SU-DHL-6 (cell line): ENCODE measurements at regions not wholly inside any gene's neighbourhood (a gene's known extent, or its start where the extent isn't known, plus 50 kb on each side); places are given as distances from the start of the nearest gene placed in this dataset.

Experiments
- H2AFZ ChIP-seq: fragments of 200-600 bp; sonication (generic); 2 replicates; pipeline ENCODE4 v1.6.1; 2014; ENCODE audit warnings: low read depth, mild to moderate bottlenecking, moderate library complexity, mixed read lengths, antibody characterized with exemption, low read length; ENCODE audit not compliant: severe bottlenecking
- H3F3A ChIP-seq: fragments of 200-600 bp; shearing (Covaris generic); 2 replicates; pipeline ENCODE4 v1.6.0; 2016; ENCODE audit warnings: antibody characterized with exemption, mild to moderate bottlenecking; ENCODE audit not compliant: insufficient read depth
- H3K27ac ChIP-seq: fragments of 200-600 bp; sonication (generic); 2 replicates; pipeline ENCODE4 v1.5.1; 2016; ENCODE audit warnings: low read depth, mild to moderate bottlenecking, low read length, moderate library complexity, mixed read lengths
- H3K27me3 ChIP-seq: fragments of 200-600 bp; sonication (generic), shearing (Covaris generic); 2 replicates; pipeline ENCODE4 v1.6.0; 2014; ENCODE audit warnings: mild to moderate bottlenecking, low read length
- H3K36me3 ChIP-seq: fragments of 200-600 bp; sonication (generic); 2 replicates; pipeline ENCODE4 v1.6.1; 2014; ENCODE audit warnings: mild to moderate bottlenecking, low read length, mixed read lengths
- H3K4me2 ChIP-seq: fragments of 300-600, 200-600 bp; shearing (Covaris generic), sonication (generic); 2 replicates; pipeline ENCODE4 v1.6.0; 2014; ENCODE audit warnings: low read length, low read depth, mild to moderate bottlenecking; ENCODE audit not compliant: poor library complexity, severe bottlenecking
- H3K4me3 ChIP-seq: fragments of 200-600 bp; sonication (generic); 2 replicates; pipeline ENCODE4 v1.5.1; 2014; ENCODE audit warnings: antibody characterized with exemption, low read length, mild to moderate bottlenecking, mixed read lengths; ENCODE audit not compliant: insufficient read depth, poor library complexity, severe bottlenecking
- H3K79me2 ChIP-seq: fragments of 200-600 bp; sonication (generic); 2 replicates; pipeline ENCODE4 v1.6.1; 2014; ENCODE audit warnings: mild to moderate bottlenecking, low read length, moderate library complexity; ENCODE audit not compliant: insufficient read depth
- H3K9ac ChIP-seq: fragments of 200-600 bp; sonication (generic); 2 replicates; pipeline ENCODE4 v1.7.0; 2014; ENCODE audit warnings: mild to moderate bottlenecking, low read length
- H3K9me2 ChIP-seq: fragments of 200-600 bp; sonication (generic); replicated peaks from 2 replicates; pipeline ENCODE4 v1.6.1; 2014; ENCODE audit warnings: low read length; ENCODE audit not compliant: insufficient read depth
- H3K9me3 ChIP-seq: fragments of 200-600 bp; sonication (generic); 2 replicates; pipeline ENCODE4 v1.6.1; 2014; ENCODE audit warnings: low read length, mixed read lengths; ENCODE audit not compliant: insufficient read depth
- H4K20me1 ChIP-seq: fragments of 200-600 bp; sonication (generic); 2 replicates; pipeline ENCODE4 v1.6.1; 2014; ENCODE audit warnings: low read depth, mild to moderate bottlenecking, antibody characterized with exemption, low read length, moderate library complexity, mixed read lengths
- CTCF ChIP-seq: fragments of 200-600 bp; sonication (generic); IDR thresholded peaks from one replicate; pipeline ENCODE4 v1.5.1; 2017; ENCODE audit warnings: antibody characterized with exemption, mild to moderate bottlenecking, low read length, moderate library complexity; ENCODE audit not compliant: insufficient read depth, poor library complexity, severe bottlenecking
- EZH2phosphoT487 ChIP-seq: fragments of 200-600 bp; sonication (generic), shearing (Covaris generic); conservative IDR thresholded peaks from 2 replicates; pipeline ENCODE4 v1.6.1; 2018; ENCODE audit warnings: mild to moderate bottlenecking, antibody characterized with exemption, low read length, moderate library complexity, mixed read lengths

- Histone ChIP-seq H3K36me3 (no peaks in the 10 kb centered on the region), H4K20me1 (no peaks in the 10 kb centered on the region), H3K27me3 (no peaks in the 10 kb centered on the region), H3K4me3 (no peak overlapping the region), H3F3A (no peaks in the 10 kb centered on the region), H3K9me3 (no peaks in the 10 kb centered on the region), H3K27ac (no peak overlapping the region), H3K4me2 (no peak overlapping the region), H3K9me2 (no peaks in the 10 kb centered on the region), H2AFZ (no peak overlapping the region), H3K79me2 (no peaks in the 10 kb centered on the region), H3K9ac (no peak overlapping the region)
- TF ChIP-seq EZH2phosphoT487 = no peak
- TF ChIP-seq CTCF = no peak
Observed at GRCh38 chr2:237022533-237022932, 63.2 kb upstream of the COPS8 start.

- Histone ChIP-seq H3K4me3 (no peak overlapping the region), H3K9me3 (no peaks in the 10 kb centered on the region), H3K27me3 (no peaks in the 10 kb centered on the region), H3K36me3 (no peaks in the 10 kb centered on the region), H3K27ac (no peak overlapping the region), H3K79me2 (no peaks in the 10 kb centered on the region), H2AFZ (no peak overlapping the region), H3F3A (no peaks in the 10 kb centered on the region), H3K9me2 (no peaks in the 10 kb centered on the region), H3K4me2 (no peak overlapping the region), H3K9ac (no peak overlapping the region), H4K20me1 (no peaks in the 10 kb centered on the region)
- TF ChIP-seq CTCF (no peak), EZH2phosphoT487 (no peak)
Observed at GRCh38 chr2:237024255-237024654, 61.4 kb upstream of the COPS8 start.

GRCh38 chr2:237025090-237025865 is 60.4 kb upstream of the COPS8 start:
- no peaks in the 10 kb centered on the region for H3K9me3 ChIP-seq
- no peaks in the 10 kb centered on the region for H3K79me2 ChIP-seq
- H3F3A ChIP-seq = no peaks in the 10 kb centered on the region
- H2AFZ ChIP-seq = no peak overlapping the region
- no peak overlapping the region for H3K9ac ChIP-seq
- no peak overlapping the region for H3K4me3 ChIP-seq
- TF ChIP-seq CTCF (no peak), EZH2phosphoT487 (no peak)
- H3K27ac ChIP-seq = no peak overlapping the region
- H3K27me3 ChIP-seq = no peaks in the 10 kb centered on the region
- H3K9me2 ChIP-seq = no peaks in the 10 kb centered on the region
- no peak overlapping the region for H3K4me2 ChIP-seq
- no peaks in the 10 kb centered on the region for H4K20me1 ChIP-seq
- H3K36me3 ChIP-seq = no peaks in the 10 kb centered on the region
